SU-DHL-6 (cell line): ENCODE measurements at regions not wholly inside any gene's neighbourhood (a gene's known extent, or its start where the extent isn't known, plus 50 kb on each side); places are given as distances from the start of the nearest gene placed in this dataset.

Experiments used
- H2AFZ ChIP-seq: fragments of 200-600 bp; sonication (generic); 2 replicates; pipeline ENCODE4 v1.6.1; 2014; ENCODE audit warnings: low read depth, mild to moderate bottlenecking, moderate library complexity, mixed read lengths, antibody characterized with exemption, low read length; ENCODE audit not compliant: severe bottlenecking
- H3F3A ChIP-seq: fragments of 200-600 bp; shearing (Covaris generic); 2 replicates; pipeline ENCODE4 v1.6.0; 2016; ENCODE audit warnings: antibody characterized with exemption, mild to moderate bottlenecking; ENCODE audit not compliant: insufficient read depth
- H3K27ac ChIP-seq: fragments of 200-600 bp; sonication (generic); 2 replicates; pipeline ENCODE4 v1.5.1; 2016; ENCODE audit warnings: low read depth, mild to moderate bottlenecking, low read length, moderate library complexity, mixed read lengths
- H3K27me3 ChIP-seq: fragments of 200-600 bp; sonication (generic), shearing (Covaris generic); 2 replicates; pipeline ENCODE4 v1.6.0; 2014; ENCODE audit warnings: mild to moderate bottlenecking, low read length
- H3K36me3 ChIP-seq: fragments of 200-600 bp; sonication (generic); 2 replicates; pipeline ENCODE4 v1.6.1; 2014; ENCODE audit warnings: mild to moderate bottlenecking, low read length, mixed read lengths
- H3K4me2 ChIP-seq: fragments of 300-600, 200-600 bp; shearing (Covaris generic), sonication (generic); 2 replicates; pipeline ENCODE4 v1.6.0; 2014; ENCODE audit warnings: low read length, low read depth, mild to moderate bottlenecking; ENCODE audit not compliant: poor library complexity, severe bottlenecking
- H3K4me3 ChIP-seq: fragments of 200-600 bp; sonication (generic); 2 replicates; pipeline ENCODE4 v1.5.1; 2014; ENCODE audit warnings: antibody characterized with exemption, low read length, mild to moderate bottlenecking, mixed read lengths; ENCODE audit not compliant: insufficient read depth, poor library complexity, severe bottlenecking
- H3K79me2 ChIP-seq: fragments of 200-600 bp; sonication (generic); 2 replicates; pipeline ENCODE4 v1.6.1; 2014; ENCODE audit warnings: mild to moderate bottlenecking, low read length, moderate library complexity; ENCODE audit not compliant: insufficient read depth
- H3K9ac ChIP-seq: fragments of 200-600 bp; sonication (generic); 2 replicates; pipeline ENCODE4 v1.7.0; 2014; ENCODE audit warnings: mild to moderate bottlenecking, low read length
- H3K9me2 ChIP-seq: fragments of 200-600 bp; sonication (generic); replicated peaks from 2 replicates; pipeline ENCODE4 v1.6.1; 2014; ENCODE audit warnings: low read length; ENCODE audit not compliant: insufficient read depth
- H3K9me3 ChIP-seq: fragments of 200-600 bp; sonication (generic); 2 replicates; pipeline ENCODE4 v1.6.1; 2014; ENCODE audit warnings: low read length, mixed read lengths; ENCODE audit not compliant: insufficient read depth
- H4K20me1 ChIP-seq: fragments of 200-600 bp; sonication (generic); 2 replicates; pipeline ENCODE4 v1.6.1; 2014; ENCODE audit warnings: low read depth, mild to moderate bottlenecking, antibody characterized with exemption, low read length, moderate library complexity, mixed read lengths
- EZH2phosphoT487 ChIP-seq: fragments of 200-600 bp; sonication (generic), shearing (Covaris generic); conservative IDR thresholded peaks from 2 replicates; pipeline ENCODE4 v1.6.1; 2018; ENCODE audit warnings: mild to moderate bottlenecking, antibody characterized with exemption, low read length, moderate library complexity, mixed read lengths
- TF ChIP-seq, protein P1 (sequence below): fragments of 200-600 bp; sonication (generic); IDR thresholded peaks from one replicate; pipeline ENCODE4 v1.5.1; 2017; ENCODE audit warnings: antibody characterized with exemption, mild to moderate bottlenecking, low read length, moderate library complexity; ENCODE audit not compliant: insufficient read depth, poor library complexity, severe bottlenecking

DNA sequence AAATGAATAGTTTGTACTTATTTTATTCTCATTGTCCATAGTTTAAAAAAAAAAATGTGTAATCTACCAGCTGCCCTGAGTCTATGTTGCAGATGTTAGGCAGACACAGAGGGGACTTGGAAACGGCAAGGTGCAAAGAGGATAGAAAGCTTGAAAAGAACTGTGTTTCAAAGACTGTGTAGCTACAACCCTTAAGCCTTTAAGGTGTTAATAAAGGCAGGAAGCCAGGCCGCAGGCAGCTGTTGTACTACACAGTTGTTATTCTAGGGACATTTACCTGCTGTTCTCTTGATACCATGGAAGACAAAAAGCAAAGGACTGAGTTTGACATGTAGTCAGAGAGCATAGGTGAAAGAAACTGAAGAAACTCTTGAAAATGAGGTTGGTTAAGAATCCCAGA lies 440.0 kb downstream of the TUSC7 start:
- Histone ChIP-seq H3K9me3 (no peaks in the 10 kb centered on the region), H3K27ac (no peak overlapping the region)
- no peak for TF ChIP-seq EZH2phosphoT487
- TF ChIP-seq, protein P1, sequence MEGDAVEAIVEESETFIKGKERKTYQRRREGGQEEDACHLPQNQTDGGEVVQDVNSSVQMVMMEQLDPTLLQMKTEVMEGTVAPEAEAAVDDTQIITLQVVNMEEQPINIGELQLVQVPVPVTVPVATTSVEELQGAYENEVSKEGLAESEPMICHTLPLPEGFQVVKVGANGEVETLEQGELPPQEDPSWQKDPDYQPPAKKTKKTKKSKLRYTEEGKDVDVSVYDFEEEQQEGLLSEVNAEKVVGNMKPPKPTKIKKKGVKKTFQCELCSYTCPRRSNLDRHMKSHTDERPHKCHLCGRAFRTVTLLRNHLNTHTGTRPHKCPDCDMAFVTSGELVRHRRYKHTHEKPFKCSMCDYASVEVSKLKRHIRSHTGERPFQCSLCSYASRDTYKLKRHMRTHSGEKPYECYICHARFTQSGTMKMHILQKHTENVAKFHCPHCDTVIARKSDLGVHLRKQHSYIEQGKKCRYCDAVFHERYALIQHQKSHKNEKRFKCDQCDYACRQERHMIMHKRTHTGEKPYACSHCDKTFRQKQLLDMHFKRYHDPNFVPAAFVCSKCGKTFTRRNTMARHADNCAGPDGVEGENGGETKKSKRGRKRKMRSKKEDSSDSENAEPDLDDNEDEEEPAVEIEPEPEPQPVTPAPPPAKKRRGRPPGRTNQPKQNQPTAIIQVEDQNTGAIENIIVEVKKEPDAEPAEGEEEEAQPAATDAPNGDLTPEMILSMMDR, result no peak

DNA sequence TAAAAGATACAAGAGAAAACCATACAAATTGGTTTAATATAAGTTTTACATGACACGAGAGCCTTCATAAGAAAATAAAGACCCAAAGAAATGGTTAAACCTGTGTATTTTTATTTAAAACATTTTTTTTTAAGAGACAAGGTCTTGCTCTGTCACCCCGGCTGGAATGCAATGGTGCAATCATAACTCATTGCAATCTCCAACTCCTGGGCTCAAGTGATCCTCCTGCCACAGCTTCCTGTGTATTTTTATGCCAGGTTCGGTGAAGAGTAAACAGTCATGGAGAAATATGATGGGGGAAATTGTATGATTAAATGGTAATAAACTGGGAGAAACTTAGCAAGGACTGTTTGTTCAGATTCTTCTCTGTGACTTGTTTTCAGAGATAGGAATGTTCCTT lies 441.0 kb downstream of the TUSC7 start:
- no peak for TF ChIP-seq EZH2phosphoT487
- TF ChIP-seq, protein P1, result no peak

More for the DNA sequence above, 440.0 kb downstream of the TUSC7 start:
- H3K9ac ChIP-seq, result no peak overlapping the region
- H3K27me3 ChIP-seq, result no peaks in the 10 kb centered on the region
- no peaks in the 10 kb centered on the region for H3K79me2 ChIP-seq
- H3K4me2 ChIP-seq, result no peak overlapping the region
- H3K9me2 ChIP-seq, result no peaks in the 10 kb centered on the region
- H4K20me1 ChIP-seq, result no peaks in the 10 kb centered on the region
- H2AFZ ChIP-seq, result no peak overlapping the region
- no peaks in the 10 kb centered on the region for H3F3A ChIP-seq
- H3K36me3 ChIP-seq, result no peaks in the 10 kb centered on the region
- no peak overlapping the region for H3K4me3 ChIP-seq

DNA sequence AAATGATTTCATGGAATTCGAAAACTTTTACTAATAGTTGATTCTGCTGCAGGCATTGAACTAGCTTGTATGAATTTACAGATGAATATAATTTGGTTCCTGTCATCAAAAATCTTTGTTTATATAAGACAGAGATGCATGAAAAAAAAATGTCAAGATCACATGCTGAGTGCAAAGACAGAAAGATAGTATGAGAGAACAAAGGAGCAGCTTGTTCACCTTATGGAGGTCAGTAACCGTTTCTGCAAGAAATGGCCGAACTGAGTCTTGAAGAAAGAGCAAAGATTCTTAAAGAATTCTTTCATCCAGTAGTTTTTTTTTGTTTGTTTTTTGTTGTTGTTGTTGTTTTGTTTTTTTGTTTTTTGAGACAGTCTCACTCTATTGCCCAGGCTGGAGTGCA lies 450.6 kb downstream of the TUSC7 start:
- H3K4me3 ChIP-seq, result no peak overlapping the region
- TF ChIP-seq EZH2phosphoT487, result no peak
- TF ChIP-seq, protein P1, result no peak

More for the DNA sequence above, 441.0 kb downstream of the TUSC7 start:
- Histone ChIP-seq H3K36me3 (no peaks in the 10 kb centered on the region), H3F3A (no peaks in the 10 kb centered on the region), H4K20me1 (no peaks in the 10 kb centered on the region), H3K4me2 (no peak overlapping the region), H3K9ac (no peak overlapping the region), H3K27ac (no peak overlapping the region), H3K9me2 (no peaks in the 10 kb centered on the region), H3K4me3 (no peak overlapping the region), H3K27me3 (no peaks in the 10 kb centered on the region), H3K9me3 (no peaks in the 10 kb centered on the region), H2AFZ (no peak overlapping the region), H3K79me2 (no peaks in the 10 kb centered on the region)

DNA sequence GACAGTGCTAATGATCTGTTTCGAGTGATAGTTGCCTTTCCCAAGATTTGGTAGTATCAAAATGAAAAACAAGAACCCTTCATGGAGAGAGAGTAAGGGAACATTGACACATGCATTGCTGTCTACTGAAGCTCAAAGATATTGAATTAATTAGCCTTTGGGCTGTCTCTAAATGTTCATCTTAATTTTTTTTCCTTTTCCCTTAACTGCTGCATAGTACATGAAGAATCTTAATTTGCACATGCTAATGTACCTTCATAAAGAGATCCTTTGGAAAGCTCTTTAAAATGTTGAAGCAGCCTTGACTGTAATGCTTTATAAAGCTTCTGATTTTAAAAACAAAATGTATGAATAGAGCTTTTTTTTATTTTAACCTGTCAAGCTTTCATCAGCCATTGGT lies 452.2 kb downstream of the TUSC7 start:
- Histone ChIP-seq H3F3A (no peaks in the 10 kb centered on the region), H3K9me2 (no peaks in the 10 kb centered on the region), H3K79me2 (no peaks in the 10 kb centered on the region), H3K27me3 (no peaks in the 10 kb centered on the region; the same call in 1 of the 2 replicates), H2AFZ (no peak overlapping the region), H3K9me3 (no peaks in the 10 kb centered on the region), H4K20me1 (no peaks in the 10 kb centered on the region), H3K4me3 (no peak overlapping the region), H3K9ac (no peak overlapping the region), H3K4me2 (no peak overlapping the region), H3K27ac (no peak overlapping the region), H3K36me3 (no peaks in the 10 kb centered on the region)
- TF ChIP-seq EZH2phosphoT487, result no peak
- TF ChIP-seq, protein P1, result no peak

More for the DNA sequence above, 450.6 kb downstream of the TUSC7 start:
- Histone ChIP-seq H3K9me3 (no peaks in the 10 kb centered on the region), H3K27ac (no peak overlapping the region), H2AFZ (no peak overlapping the region), H3K27me3 (no peaks in the 10 kb centered on the region; the same call in 1 of the 2 replicates), H3K9me2 (no peaks in the 10 kb centered on the region; the same call in 1 of the 2 replicates), H4K20me1 (no peaks in the 10 kb centered on the region), H3K9ac (no peak overlapping the region), H3F3A (no peaks in the 10 kb centered on the region), H3K36me3 (no peaks in the 10 kb centered on the region), H3K4me2 (no peak overlapping the region), H3K79me2 (no peaks in the 10 kb centered on the region)
